NCI-H1694 (cell line): ENCODE measurements at regions not wholly inside any gene's neighbourhood (a gene's known extent, or its start where the extent isn't known, plus 50 kb on each side); places are given as distances from the start of the nearest gene placed in this dataset.

Source experiments
- DNase-seq: peaks from one replicate; lab custom pipeline; 2025; lab: John Stamatoyannopoulos, UW

DNA sequence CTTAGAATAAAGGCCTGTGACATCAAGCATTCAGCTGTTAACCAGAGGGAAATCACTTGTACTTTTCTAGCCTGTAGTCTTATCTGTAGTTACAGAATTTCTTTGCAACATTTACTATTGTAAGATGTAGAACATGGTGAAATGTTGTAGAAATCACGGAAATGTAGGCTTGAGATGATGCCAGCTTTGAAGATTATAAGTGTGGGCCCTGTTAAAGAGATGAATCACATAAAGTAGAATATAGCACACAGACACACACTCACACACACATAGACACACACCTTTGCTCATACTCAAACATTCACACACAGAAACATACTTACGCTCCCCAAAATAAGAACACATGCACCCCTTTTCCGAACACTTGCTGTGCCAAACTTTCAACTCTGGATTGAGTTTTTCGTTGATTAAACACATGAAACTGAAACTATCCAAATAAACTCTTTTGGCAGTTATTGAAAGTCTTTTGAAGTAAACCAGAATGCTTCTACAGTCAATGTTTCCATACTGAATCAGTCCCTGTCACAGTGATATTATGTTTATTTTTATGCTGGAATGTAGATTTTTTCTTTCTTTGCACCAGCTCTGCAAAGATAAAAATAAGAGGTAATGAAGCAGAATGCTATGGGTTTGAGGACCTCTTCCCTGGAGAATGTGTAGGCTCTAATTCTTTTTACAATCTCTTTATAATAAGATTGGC lies 230.3 kb upstream of the MEOX2 start:
- DNase-seq = no peak

DNA sequence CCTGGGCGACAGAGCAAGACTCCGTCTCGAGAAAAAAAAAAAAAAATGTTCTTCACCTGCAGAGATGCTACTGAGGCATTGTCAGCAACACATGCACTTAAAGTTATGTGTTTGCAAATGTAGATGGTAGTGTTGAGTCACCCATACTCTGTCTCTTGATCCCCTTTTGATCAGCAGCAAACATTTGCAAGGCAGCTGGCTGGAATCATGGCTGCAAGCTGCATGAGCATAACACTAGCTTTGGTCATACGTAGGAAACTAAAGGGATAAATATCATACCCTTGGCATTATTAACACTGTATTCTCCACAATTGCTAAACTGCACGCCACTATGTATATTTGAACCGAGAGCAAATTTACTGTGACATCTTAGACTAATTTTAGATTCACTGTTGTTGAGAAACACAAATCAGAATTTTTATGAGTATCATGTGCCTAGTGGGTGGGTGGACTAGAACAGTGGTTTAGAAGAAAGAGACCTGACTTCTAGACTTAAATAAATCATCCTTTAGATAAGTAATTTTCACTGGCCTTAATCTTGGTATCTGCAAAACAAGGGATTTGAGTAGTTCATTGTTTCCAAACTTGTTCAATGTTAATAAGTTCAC lies 229.3 kb upstream of the MEOX2 start:
- no peak for DNase-seq

DNA sequence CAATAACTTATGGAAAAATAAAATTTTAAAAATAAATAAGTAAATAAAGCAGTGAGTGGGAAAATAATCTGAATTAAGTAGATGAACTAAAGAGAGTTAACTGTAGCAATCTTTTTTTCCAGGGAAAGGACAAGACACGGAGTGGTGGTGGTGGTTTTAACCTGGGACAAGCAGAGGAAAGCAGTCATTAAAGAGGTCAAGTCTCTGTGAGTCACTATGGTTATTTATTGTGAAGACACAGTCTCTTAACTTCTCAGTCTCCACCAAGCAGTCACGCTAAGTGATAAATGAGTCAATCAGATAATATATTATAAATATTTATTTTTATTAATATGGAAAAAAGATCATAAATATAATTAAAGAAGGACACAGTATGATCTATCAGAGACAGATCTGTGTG lies 228.1 kb upstream of the MEOX2 start:
- no peak for DNase-seq

DNA sequence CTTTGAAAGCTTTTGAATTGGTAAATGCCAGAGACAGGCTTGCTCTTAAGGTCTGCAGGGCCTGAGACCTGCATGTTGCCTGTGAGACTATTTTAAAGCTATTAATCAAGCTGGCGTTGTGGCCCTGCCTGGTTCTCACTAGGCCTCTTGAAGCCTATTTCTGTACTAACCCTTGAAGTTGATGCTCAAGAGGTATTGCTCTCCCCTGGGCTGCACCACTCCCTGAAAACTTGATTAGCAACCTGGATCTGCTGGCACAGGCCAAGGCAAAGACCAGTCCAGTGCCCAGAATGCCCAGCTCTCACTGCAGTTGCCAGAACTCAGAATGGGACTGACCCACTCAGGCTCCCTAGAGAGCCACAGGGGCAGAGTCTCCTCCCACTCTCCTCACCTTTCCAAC lies 220.0 kb upstream of the MEOX2 start:
- DNase-seq = no peak

DNA sequence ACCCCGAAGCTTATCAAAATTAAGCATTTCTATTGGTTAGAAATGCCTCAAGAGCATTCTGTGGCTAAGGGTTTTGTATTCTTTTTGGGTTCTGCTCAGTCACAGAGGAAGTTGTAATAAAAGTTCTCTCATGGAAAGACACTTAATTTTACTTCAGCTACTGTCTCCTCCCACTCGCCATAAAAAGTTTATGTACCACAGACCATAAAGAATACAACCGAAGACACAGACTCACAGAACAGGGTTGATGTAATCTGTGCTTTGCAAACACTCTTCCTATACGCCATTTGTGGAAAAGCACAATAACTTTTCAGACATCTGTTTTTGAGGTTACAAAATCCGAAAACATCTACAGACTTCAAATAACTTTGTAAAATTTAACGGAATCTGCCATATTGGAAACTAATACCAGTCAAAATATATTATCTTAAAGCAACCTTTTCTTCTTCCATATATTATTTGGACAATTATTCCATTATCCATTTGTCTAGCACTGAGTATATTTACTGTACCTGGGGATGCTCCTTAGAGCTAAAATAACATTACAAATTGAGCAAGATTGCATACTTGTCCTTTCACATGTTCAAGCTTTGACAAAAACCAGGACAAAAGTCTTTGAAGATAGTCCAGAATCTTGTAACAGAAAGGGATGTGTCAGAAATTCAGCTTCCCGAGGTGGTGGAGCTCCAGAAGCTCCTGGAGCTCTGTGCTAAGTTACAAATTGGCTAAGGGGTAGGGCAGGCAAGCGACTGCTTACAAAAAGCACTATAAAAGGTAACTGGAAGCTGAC lies 219.0 kb upstream of the MEOX2 start:
- no peak for DNase-seq

DNA sequence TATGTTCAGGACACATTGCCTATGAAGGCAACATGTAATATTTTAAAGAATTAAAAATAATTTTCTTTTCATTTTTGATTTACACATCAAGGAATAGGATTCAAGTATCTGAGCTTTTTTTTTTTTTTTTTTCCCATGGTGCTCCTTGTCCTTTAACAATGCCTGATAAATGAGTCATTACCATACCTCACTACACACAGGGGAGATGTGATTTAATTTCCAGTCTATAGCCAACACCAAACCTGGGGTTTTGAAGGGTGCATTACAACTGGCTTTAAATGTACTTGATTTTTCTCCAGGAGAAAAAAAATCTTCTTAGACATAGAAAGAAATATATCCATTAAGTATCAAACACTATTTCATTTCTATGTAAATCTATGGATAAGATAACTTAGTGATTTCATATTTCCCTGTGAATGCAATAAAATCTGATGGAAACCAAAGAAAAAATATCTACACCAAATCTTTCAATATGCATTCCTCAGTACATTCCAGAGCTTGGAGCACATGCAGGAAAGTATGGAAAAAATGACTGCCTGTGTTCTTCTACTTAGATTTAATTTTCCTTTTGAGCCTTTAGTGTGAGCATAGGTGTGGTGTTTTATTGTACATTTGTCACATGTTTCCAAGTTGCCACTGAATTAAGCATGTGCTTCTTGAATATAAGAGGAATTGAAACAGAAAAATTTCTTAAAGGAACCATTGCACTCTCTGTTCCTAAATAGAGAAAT lies 204.8 kb upstream of the MEOX2 start:
- no peak for DNase-seq

DNA sequence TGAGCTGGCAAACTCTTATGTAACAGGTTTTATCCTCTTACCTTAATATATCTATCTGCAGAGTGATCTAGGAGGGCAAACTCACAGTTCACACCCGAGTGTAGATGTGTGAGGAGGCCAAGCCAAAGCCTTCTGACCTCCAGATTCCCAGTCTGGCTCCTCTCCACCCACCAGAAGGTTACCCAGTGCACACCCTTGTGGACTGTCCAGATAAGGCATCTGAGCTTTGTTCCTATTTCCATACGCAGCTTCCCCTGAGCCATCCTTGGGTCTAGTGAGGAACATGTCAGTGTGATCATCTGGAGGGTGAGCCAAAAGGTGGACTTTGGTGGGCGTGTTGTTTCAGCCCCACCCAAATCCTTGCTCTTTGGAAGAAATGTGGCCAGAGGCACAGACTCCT lies 203.0 kb upstream of the MEOX2 start:
- DNase-seq = no peak

- no peak for DNase-seq
Observed at GRCh38 chr7:15888090-15888489, 201.6 kb upstream of the MEOX2 start.

- no peak for DNase-seq
Observed at GRCh38 chr7:15886626-15887025, 200.1 kb upstream of the MEOX2 start.

- DNase-seq = no peak
Observed at GRCh38 chr7:15885678-15886077, 199.2 kb upstream of the MEOX2 start.

DNA sequence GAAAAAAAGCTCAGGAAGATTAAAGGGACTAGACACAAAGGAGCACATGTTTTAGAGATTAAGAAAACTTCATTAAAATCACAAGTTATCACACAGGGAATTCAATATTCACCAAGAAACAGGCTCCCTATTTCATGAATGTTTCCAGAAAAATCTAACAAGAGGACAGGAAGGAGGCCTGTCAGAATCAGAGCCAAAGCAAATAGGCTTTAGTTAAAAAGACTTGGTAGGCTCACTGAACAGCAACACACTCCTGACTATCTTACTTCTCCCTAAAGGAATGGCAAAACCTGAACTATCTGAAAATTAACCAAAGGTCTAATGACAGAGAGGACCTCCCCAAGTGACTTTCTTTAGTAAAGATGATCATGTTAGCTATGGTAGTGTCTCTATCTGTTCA lies 188.3 kb upstream of the MEOX2 start:
- DNase-seq = no peak

GRCh38 chr7:15870347-15870746 lies 183.9 kb upstream of the MEOX2 start:
- no peak for DNase-seq

GRCh38 chr7:15867441-15867840 lies 181.0 kb upstream of the MEOX2 start:
- no peak for DNase-seq

DNA sequence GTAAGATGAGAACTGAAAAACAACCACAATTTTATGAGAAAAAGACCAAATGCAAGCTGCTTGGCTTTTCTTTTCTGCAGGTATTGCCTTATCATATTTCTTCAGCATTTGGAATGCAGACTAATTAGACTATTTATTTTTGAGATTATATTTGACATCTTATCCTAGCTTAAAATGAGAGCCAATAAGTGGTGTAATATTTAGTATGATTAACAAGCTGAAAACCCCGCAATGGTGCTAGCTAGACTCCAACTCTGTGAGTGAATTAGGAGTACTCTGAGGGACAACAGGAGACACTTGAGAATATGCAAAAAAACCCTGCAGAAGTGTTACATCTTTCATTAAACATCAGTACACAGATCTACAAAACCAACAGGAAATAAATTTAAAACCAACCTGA lies 180.3 kb upstream of the MEOX2 start:
- no peak for DNase-seq

DNA sequence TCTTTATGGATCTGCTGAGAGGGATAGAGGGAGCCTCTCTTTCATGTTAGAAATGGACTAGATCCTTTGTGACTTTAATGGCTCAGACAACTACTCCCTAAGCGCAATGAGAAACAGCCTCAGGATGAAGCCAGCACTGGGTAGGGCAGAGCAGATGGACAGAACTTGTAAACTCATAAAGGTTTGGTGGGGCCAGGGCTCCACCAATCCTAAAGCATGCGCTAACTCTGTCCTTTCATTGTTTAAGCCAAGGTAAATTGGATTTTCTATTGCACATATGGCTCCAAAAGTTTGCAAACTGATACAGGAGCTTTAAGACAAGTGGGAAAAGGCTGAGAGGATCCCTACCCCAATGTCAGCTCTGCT lies 178.1 kb upstream of the MEOX2 start:
- DNase-seq = no peak

DNA sequence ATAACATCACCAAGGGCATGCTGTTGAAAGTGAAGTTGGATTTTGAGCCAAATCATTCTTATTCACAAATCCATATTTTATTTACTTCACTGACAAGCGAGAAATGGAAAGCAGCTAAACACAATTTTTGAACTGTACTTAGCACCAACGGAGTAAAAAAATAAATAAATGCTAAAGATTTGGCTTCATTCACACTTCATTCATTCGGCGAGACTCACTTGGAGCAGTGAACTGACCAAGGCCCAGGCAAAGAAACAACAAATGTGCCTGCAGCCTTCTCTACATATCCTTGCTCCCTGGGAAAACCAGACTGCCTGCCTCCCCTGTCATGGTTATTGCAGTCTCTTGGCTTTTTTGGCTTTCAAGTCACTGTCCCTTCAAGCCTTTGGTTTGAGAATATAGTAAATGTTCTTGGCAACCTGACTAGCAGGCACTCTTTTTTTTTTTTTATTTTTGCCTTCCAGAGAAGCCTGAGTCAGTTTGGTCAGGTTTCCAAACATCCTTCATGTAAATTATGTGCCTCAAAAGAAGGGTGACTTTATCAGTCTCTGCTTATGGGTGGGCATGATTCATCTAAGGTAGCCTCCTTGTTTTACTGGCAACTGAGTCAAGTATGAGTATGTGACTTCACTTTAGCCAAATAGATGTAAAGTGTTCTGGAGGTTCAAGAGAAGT lies 177.6 kb upstream of the MEOX2 start:
- DNase-seq = no peak

DNA sequence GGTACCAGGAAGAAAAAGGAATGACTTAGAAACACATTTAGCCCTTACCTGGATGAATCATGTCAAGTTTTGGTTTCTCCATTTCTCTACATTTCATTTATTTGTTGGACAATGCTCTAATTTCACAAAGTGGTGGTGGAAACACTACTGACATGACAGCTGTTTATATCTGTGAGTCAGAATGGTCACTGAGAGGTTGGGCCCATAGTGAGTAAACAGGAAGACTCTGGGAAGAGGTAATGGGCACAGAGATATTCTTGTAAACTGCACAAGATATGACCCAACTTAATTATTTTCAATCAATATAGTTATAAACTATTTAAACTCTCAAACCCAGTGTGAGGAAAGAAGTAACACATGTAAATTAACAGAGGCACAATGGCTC lies 176.3 kb upstream of the MEOX2 start:
- DNase-seq = no peak

GRCh38 chr7:15862016-15862780 lies 175.7 kb upstream of the MEOX2 start:
- no peak for DNase-seq

GRCh38 chr7:15860264-15860949 lies 173.9 kb upstream of the MEOX2 start:
- no peak for DNase-seq

DNA sequence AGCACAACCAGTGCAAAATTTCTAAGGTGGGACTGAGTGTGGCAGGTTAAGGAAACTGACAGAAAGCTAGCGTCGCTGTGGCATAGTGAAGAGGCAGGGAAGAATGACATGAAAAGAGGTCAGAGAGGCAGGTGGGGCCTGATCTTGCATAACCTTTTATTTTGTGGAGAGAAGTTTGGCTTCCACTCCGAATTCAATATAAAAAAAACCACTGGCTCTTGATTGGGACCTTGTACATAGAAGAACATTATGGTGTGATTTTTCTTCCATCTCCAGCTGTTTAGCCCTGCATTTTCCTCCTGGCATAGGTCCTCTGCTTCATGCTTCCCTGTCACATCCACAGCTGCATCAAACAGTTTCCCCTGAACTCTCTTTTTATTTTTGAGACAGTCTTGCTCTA lies 170.5 kb upstream of the MEOX2 start:
- no peak for DNase-seq

DNA sequence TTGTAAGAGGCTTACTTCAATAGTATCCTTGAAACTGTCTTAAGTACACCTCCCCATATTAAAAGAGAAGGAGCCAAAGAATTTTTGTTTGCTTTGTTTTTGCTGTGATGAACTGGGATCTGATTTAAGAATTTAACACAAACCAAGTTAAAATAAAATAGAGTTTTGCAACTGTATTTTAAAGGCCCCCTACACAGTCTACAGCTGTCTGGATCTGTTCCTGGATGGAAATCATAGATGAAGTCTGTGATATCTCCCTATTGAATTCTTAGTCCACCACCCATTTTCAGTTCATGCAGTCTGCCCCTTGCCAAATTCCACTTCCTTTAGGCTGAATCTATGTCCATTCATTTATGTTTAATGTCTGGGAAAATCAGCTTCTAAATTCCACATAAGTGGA lies 169.8 kb upstream of the MEOX2 start:
- DNase-seq = no peak
